Hematopoietic multipotent progenitor cell treated with erythropoietin and hydrocortisone succinate and interleukin-3 and kit ligand, for 15 days (in vitro differentiated cells): ENCODE measurements at regions not wholly inside any gene's neighbourhood (a gene's known extent, or its start where the extent isn't known, plus 50 kb on each side); places are given as distances from the start of the nearest gene placed in this dataset.

Experiments
- DNase-seq: peaks from one replicate; pipeline ENCODE4 v3.0.0-alpha.2; 2015; ENCODE audit warnings: low spot score

DNA sequence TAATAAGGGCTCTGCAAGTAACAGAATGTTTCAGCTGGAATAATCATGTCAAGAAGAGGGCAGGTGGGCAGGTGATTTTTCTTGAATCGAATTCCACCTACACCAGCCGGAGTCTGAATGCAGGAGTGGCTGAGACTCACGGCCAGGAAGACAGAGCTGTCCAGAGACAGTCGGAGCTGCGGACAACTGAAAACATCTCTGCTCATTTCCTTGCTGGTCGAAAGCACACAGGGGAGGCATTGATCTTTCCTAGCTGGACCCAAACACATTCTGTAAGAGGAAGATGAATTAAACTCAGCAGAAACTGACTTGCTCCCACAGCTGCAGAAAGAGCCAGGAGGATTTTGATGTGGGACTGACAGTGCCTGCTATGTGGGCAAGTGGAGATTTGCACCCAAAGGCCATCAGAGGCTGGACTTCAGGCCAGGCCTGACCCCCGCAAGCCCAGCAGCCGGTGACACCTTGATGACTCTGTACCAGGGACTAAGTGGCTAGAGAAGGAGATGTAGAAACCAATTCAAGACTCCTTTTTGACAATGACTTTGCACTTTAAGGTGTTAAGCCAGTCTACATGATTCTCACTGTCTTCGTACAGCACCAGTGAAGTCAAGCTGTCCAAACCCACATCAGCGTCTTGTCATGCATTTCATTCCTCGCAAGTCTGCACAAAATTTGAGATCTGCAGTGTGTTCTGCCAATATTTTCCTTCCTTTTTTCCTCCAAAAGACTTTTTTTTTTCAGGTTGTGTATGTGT is 169.4 kb downstream of the TEX36 start:
- no peak for DNase-seq

DNA sequence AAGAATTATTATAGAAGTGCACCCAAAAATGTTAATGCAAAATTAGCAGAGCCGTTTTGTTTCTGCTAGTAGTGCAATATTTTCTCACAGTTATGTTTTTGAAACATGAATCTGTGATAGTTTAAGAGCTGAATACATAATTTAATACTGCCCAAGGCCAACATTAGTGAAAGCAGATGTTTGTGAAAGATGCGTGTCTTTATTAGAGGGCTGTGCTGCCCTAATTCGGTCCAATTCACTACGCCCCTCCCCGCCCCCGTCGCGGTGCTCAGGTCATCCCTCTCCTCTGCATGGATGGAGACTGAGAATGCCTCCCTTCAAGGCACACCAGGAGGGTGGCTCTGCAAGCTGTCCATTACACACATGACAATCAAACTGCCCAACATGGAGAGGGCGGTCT is 172.0 kb downstream of the TEX36 start:
- no peak for DNase-seq

DNA sequence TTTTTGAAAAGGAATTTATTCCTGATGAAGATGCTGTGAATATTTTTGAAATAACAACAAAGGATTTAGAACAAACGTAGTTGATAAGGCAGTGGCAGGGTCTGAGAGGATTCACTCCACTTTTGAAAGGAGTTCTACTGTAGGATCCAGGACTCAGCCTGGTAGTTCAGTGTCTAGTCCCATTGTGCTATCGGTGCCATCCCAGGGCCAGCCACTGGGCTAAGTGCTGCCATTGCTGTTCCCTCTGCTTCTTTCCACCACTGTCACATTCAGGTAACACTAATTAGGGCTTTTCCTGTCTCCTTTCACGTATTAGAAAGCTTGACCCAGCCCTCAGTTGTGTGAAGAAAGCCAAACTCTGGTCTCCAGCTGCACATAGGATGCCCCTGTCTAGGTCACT is 177.3 kb downstream of the TEX36 start:
- DNase-seq: no peak

DNA sequence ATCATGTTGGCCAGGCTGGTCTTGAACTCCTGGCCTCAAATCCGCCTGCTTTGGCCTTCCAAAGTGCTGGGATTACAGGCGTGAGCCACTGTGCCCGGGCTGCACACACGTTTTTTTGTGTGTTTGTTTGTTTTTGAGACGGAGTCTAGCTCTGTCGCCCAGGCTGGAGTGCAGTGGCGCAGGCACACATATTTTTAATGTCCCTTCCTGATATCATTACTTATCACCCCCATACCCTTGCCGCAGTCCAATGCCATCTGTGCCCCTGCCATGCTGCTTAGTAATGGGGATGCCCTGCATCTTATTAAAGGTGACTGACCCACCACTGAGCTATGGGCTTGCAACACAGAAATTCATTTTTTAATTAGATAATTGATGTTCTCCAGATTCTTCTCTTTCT is 180.7 kb downstream of the TEX36 start:
- no peak for DNase-seq

DNA sequence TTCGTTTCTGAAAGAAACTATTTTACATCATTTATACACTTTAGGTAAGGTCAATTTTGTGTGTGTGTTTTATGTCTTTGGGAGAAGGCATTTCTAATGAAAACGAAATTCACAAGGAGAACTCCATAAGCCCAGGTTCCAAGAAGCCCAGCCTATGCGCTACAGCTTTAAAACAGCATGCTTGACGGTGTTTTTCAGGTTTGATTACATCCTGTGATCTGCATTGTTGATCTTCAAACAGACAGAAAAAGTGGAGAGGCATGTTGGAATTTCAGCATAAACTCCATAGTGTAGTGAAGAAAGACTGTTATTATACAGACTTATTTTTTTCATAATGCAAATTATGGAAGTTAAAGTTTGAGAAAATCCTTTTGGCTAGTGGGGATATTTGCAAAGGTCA is 187.6 kb downstream of the TEX36 start:
- DNase-seq: no peak

DNA sequence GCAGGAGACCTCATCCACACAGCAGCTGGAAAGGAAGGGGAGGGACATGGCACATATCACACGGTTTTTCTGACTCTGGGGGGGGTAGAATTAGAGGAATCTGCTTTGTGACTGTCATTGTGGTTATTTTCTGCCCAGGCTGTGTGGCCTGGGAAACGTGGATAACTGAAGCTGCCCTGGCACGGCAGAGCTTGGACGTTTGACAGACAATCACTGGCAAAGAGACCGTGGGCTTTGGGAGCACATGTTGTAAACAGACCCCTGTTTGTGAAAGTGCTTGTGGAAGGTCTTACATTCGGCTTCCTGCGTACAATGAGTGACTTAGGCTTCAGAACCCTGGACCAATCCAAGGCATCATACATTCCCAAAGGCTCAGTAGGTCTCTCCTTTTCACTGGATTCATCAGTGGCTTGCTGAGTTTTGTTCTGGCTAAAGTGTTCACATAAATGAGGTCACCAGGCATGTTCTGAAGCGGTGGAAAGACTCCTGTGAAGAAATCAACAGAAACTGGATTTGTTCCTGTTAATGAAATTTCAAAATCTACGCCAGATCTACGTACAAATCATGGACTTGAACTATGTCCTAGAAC is 188.2 kb downstream of the TEX36 start:
- DNase-seq: no peak

DNA sequence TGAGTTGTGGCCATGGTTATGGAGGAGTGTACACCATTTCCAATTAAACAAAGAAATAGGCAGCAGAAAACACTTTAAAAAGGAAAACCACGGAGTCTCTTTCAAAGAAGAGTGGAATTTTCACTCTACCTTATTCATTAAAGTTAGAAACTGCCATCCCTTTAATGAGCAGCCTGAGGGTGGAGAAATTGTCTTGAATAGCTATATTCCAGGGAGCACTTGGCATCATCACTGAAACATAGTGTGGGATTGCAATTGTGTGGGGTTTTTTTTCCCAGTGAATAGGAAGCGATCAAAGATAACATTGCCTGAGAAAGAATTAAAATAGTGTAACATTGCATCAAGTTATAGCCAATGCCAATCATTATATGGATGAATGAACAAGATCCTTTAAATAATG is 191.6 kb downstream of the TEX36 start:
- no peak for DNase-seq

DNA sequence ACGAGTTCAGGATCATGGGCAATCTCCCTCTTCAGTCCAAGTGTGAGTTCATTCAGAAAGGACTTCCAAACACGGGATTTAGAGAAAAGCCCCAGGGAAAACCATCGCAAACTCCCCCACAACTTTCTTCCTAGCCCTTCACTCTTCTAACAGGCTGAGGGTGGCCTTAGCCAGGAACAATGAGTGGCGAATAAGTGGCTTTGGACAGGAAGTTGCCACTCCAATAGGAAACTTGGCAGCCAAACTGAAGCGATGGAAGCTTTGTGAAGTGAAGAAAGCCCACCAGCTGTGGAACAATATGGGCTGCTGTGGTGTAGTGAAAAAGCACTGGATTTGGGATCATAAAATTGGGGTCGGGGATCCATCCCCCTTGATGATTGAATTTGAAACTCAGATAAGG is 193.2 kb downstream of the TEX36 start:
- no peak for DNase-seq

DNA sequence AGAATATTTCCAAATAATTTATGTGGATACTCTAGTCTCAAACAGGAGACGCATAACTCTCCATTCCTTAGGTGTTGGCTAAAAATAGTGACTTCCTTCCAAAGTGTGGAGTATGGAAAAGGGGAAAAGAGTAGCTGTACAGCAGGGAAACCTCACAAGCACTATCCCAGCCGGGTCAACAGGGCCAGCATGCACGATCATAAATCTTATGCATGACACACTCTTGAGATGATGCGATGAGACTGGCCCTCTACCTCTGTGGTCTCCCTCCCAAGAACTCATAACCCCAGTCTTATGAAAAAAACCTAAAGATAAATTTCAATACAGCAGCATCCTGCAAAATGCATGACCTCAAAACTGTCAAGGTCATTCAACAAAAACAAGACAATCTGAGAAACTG is 197.3 kb downstream of the TEX36 start:
- no peak for DNase-seq

DNA sequence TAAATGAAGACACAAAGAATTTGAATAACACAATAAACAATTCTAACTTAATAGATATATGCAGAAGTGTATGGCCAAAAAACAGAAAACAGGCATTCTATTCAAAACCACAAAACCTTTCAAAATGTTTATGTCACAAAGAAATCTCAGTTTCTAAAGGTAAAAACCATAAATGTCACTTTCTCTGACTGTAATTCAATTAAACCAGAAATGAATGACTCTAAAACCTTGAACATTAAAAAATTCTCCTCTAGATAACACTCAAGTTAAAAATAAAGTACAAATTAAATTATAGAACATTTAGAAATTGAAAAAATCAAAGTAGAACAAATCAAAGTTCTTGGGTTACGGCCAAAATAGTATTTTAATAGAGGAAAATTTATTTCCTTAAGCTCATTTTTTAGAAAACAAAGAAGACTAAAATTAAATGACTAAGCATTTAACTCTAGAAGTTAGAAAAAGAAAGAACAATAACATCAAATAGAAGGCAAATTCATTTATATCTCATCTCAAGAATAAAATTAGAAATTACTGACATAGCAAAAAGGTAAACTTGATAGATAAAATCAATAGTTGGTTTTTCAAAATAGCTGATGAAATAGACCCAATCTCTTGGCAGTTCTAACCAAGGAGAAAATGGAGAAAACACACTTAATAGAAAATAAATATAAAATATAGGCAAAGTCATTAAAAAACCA is 198.8 kb downstream of the TEX36 start:
- no peak for DNase-seq

DNA sequence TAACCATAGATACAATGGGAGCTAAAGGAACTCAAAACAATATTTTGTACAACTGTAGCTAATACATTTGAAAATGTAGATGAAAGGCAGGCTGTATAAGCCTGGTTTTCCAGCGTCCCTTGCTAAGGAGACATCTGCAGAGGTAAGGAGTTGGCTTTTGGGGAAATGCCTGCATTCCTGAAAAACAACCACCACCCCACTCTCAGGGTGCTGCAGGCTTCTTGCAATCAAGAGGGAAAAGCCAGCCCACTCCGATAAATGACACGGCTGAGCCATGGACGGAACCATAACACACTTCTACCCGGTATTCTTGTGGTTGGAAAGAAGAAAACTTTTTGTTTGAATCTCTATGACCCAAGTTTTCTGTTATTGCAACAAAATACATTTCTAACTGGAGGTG is 200.3 kb downstream of the TEX36 start:
- no peak for DNase-seq

DNA sequence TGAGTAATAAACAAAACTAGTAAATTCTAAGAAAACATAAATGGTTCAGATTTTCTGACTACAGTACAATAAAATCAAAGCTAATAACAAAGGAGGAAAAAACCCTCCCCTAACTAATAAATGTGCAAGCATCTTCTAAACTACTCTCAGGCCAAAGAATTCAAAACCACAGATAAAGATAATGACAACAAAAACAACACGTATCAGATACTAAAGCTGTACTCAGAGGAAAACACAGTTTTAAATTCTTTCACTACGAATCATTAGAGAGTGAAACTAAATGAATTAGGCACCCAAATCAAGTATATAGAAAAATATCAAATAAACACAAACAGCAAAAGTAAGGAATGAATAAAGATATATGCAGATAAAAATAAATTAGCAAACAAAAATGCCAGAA is 200.9 kb downstream of the TEX36 start:
- DNase-seq: no peak

DNA sequence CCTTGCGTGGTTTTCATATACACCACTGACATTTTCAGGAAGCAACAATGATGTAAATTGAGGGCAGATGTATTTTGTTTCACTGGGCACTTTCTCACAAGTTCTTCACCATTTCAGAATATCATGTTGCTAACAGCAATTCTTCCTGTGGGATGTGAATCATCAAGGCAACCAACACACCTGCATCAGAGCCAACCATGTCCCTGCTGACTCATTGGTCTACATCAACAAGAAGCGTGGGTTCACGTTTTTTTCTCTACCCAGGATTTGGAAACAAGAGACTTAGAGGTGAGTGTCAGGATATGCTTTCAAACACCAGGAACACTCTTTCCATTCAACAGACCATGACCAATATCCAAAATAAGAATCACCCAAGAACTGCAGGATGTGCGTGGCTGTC is 203.9 kb downstream of the TEX36 start:
- DNase-seq: no peak

DNA sequence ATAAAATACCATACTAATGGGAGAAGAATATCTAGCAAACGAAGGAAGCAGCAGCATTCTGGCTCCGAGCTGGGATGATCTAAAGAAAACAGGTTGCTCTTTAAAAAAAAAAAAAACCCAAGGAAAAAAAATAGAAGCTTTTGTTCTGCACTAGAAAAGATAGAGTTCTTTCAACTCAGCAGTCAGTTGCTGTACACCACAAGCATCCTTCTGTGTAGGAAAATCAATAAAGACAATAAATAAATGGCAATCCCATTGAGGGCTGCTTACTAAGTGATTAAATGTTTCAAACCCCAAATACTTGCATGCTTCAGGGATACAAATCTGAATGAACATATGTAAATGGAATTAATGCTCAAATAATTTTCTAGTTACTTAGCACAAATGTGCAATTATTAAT is 207.1 kb downstream of the TEX36 start:
- no peak for DNase-seq

DNA sequence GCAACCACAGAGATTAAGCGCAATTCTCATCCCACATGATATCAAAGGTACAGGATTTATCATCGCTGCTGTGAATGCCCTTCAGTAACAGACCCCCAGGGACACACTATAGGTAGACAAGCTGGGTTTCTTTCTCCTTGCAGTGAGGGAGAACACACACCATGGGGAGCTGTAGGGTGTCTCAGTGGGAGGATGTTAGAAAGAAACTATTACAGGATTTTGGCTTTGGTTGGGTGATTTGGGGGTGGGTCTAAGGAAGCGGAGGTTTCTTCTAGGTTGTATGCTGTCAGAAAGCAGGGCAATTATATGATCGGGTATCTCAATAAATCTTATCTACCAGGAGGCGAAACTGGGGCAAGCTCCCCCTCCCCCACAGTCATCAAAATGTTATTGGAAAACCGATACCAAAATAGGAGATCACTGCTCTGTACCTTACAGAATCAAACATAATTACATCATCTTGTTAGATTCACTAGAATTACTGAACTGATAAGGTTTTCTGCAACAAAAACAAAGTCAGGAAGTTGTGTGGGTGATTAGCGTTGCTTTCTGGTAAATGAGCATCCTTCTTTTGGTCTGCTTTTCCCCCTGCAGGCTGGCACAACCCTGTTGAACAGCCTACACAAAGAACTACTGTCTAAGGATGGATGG is 209.7 kb downstream of the TEX36 start:
- no peak for DNase-seq

DNA sequence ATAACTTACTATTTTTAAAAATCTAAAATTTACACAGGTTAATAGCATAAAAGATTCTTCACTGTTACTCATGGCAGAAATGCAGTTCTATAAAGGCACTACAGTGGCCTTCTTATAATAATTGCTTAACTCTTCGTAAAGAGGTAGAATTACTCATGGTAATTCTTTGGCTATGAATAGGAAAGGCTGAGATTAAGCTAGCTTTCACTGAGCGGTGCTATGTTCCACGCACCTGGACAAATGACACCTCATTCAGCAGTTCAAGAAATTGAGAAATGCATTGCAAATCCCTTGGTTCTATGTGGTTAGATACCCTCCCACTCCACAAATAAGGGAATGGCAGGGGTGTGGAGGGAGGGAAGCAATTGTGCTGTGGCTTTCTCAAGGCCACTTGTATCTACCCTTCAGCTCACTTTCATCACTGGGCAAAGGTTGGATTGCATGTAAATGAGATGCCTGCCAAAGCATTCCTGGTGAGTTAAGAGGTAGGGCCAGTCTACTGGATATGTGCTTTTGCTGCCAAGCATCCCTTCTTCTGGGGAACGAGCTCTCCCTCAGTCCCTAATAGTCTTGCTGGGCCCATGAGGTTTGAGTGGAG is 210.9 kb downstream of the TEX36 start:
- no peak for DNase-seq

DNA sequence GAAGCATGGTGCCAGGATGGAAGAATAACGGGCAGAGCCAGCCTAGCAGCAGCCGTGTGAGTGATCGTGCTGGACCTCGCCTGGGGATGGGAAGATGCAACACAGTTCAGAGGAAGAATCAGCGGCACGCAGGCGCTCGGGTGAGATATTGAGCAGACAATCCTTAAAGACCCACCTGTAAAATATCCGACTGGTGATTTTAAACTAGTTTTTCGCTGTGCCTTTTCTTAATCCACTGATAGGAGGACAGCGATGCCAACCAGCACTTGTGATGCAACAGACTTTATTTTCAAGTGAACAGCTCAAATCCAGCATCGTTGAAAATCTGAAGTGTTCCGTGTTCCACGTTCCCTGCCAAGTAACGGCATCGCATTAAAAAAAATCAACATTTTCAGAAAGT is 214.7 kb downstream of the TEX36 start:
- DNase-seq: no peak

DNA sequence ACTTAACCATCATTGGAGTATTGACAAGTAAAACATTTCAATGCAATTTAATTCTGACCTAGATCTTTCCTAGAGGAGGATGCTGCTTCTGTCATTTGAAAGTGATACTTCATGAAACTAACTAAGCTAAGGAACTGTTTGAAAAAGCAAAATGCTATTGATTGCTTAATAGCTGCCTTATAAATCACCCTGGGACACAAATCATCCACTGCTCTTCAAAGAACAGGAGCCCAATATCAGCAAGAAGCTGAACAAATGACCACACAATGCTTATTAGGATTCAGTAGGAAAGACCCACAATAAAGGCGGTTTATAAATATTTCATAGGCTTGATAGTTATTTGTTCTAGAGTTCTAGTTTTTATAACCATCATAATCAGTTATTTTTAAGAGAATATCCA is 216.3 kb downstream of the TEX36 start:
- DNase-seq: no peak

DNA sequence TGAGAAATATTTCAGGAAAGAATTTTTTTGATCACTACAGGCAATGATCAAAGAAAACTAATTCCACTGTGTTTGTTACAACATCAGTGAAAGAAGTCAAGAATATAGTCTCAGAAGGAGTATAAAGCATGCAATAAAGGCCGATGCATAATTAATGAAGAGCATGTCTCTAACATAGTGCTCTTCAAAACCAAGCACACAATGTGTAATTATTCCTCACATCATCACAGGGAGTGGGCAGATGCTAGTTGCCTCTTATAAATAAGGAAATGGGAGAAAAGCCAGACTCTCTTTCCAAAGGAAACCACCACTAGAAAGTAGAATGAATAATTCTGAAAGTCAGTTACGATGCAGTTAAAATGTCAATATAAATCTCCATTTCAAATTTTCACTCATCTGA is 220.1 kb downstream of the TEX36 start:
- no peak for DNase-seq

DNA sequence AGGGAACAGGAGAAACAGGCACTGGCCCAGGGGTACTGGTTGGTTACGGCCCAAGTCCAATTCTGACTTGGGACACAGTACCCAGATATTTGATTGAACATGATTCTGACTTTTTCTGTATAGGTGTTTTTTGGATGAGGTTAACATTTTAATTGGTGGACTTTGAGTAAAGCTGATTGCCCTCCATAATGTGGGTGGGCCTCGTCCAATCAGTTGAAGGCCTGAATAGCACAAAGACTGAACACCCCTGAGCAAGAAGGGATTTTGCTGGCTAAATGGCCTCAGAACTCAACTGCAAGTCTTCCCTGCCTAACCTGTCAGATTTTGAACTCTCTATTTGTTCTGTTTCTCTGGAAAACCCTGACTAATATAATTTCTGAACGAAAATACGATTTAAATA is 222.6 kb downstream of the TEX36 start:
- DNase-seq: no peak

DNA sequence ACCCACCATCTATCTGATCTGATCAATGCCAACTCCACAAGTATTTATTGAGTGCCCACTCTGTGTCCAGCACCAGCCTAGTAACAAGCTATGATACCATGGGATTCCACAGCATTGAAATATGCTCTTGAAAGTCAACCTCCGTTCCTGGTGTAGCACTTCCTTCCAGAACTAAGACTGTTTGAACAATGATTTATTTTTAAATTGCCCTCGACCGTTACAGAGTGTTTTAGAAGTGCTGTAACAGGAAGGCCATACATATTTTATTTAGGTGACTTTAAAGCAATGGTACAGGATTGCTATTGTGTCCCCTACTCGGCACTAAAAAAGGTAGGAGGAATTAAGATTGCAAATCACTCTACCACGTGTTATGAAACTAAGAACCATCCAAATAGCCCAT is 225.6 kb downstream of the TEX36 start:
- DNase-seq: no peak

DNA sequence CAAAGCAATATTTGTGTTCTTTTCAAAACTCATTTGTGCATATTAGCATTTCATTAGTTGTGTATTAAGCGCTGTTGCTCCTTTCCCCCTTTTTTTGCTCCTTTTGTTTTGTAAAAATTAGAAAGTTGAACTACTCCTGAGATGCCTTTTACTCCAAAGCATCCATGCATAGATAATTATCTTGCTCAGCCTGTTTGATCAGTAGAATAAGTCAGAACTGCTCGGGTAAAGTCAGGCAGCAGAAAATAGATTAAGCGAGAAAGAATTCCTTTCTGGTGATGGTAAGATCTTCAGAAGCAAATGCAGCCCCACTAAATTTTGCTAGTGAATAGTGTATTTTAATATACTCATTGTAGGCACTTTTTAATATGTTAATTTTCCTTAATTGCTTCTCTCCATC is 227.1 kb downstream of the TEX36 start:
- no peak for DNase-seq

DNA sequence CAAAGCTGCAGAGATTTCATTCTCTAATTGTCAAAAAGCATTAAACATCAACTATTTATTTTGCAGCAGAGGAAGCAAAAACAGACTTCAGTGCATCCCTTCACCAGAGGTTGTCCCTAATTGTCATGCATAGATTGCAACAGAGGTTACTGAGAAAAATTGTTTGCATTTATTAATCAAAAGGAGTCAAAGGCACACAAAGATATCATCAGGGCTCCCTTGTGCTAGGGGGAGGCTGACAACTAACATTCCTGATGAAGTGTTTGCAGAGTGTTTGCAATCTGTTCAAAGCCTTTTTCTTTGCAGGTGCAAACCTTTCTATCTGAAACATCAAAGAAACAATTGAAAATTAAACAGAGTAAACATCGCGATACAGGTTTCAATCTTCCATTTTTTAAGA is 227.5 kb downstream of the TEX36 start:
- DNase-seq: no peak
